SK-N-MC (cell line): ENCODE measurements at regions not wholly inside any gene's neighbourhood (a gene's known extent, or its start where the extent isn't known, plus 50 kb on each side); places are given as distances from the start of the nearest gene placed in this dataset.

Experiments
- EZH2 ChIP-seq: fragments of 200-600 bp; sonication (generic); IDR thresholded peaks from one replicate; pipeline ENCODE4 v1.6.1; 2017; ENCODE audit warnings: antibody characterized with exemption
- POLR2AphosphoS5 ChIP-seq: IDR thresholded peaks from 2 replicates; pipeline ENCODE4 v1.6.1; 2012; ENCODE audit warnings: mild to moderate bottlenecking, low read depth, low read length, borderline replicate concordance

DNA sequence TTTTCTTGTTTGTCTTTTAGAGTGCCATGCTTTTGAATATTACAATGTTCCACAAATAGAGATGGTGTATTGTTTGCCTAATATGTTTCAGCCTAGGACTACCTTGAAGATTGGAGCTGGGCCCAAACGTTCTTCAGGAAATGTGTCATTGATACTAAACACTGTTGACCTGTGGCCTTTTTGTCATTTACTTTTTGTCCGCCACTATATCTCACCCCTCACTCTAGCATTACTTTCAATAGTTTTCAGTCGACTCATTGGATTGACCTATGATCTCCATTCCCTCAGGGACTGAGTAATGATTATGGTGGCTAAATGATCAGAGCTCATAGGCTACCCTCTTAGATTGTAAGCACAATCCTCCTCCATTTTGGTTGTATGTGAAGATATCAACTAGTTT is 115.8 kb downstream of the NUDT12 start:
- TF ChIP-seq POLR2AphosphoS5 (no peak), EZH2 (no peak)
